NCI-H1417 (cell line): ENCODE measurements at regions not wholly inside any gene's neighbourhood (a gene's known extent, or its start where the extent isn't known, plus 50 kb on each side); places are given as distances from the start of the nearest gene placed in this dataset.

Source experiments
- DNase-seq, 3 experiments: peaks; one replicate each; lab custom pipeline; 2025; lab: John Stamatoyannopoulos, UW

- no peak for DNase-seq
Measured at GRCh38 chr1:81392526-81393226, 408.1 kb upstream of the ADGRL2 start.

GRCh38 chr1:81391125-81391828 lies 409.5 kb upstream of the ADGRL2 start:
- peak in 2 of 3 experiments; percentile 6 to 27 for DNase-seq

- no peak for DNase-seq
Measured at GRCh38 chr1:81388435-81388834, 412.3 kb upstream of the ADGRL2 start.

GRCh38 chr1:81387446-81387845 lies 413.3 kb upstream of the ADGRL2 start:
- no peak for DNase-seq

- no peak for DNase-seq
Measured at GRCh38 chr1:81382561-81382960, 418.2 kb upstream of the ADGRL2 start.

GRCh38 chr1:81381881-81382280 lies 418.9 kb upstream of the ADGRL2 start:
- DNase-seq, result no peak

GRCh38 chr1:81380436-81380835 lies 420.3 kb upstream of the ADGRL2 start:
- no peak for DNase-seq

- no peak for DNase-seq
Measured at GRCh38 chr1:81379430-81379829, 421.3 kb upstream of the ADGRL2 start.

- peak in 1 of 3 experiments; percentile 22 for DNase-seq
Measured at GRCh38 chr1:81377406-81377805, 423.3 kb upstream of the ADGRL2 start.

- no peak for DNase-seq
Measured at GRCh38 chr1:81375884-81376548, 424.7 kb upstream of the ADGRL2 start.

- peak in 1 of 3 experiments; percentile 14 for DNase-seq
Measured at GRCh38 chr1:81374481-81374880, 426.3 kb upstream of the ADGRL2 start.

- no peak for DNase-seq
Measured at GRCh38 chr1:81371864-81372263, 428.9 kb upstream of the ADGRL2 start.

- DNase-seq, result no peak
Measured at GRCh38 chr1:81369833-81370232, 430.9 kb upstream of the ADGRL2 start.

GRCh38 chr1:81366173-81366572 lies 434.6 kb upstream of the ADGRL2 start:
- DNase-seq, result no peak

- DNase-seq, result no peak
Measured at GRCh38 chr1:81364088-81364487, 436.6 kb upstream of the ADGRL2 start.

GRCh38 chr1:81358151-81358550 lies 442.6 kb upstream of the ADGRL2 start:
- no peak for DNase-seq

GRCh38 chr1:81351864-81352263 lies 448.9 kb upstream of the ADGRL2 start:
- no peak for DNase-seq

- DNase-seq, result no peak
Measured at GRCh38 chr1:81349194-81349965, 451.4 kb upstream of the ADGRL2 start.

GRCh38 chr1:81345110-81345509 lies 455.6 kb upstream of the ADGRL2 start:
- DNase-seq, result no peak

- no peak for DNase-seq
Measured at GRCh38 chr1:81340239-81340638, 460.5 kb upstream of the ADGRL2 start.

GRCh38 chr1:81337226-81337625 lies 463.5 kb upstream of the ADGRL2 start:
- no peak for DNase-seq

- no peak for DNase-seq
Measured at GRCh38 chr1:81335876-81336275, 464.9 kb upstream of the ADGRL2 start.
